GM12878 (cell line): ENCODE measurements at regions not wholly inside any gene's neighbourhood (a gene's known extent, or its start where the extent isn't known, plus 50 kb on each side); places are given as distances from the start of the nearest gene placed in this dataset.

ENCODE experiments used
- ATAC-seq: fragments of 200-7000 bp; cut with Tn5 transposase; 3 replicates; pipeline ENCODE4 v1.9.1; 2020; ENCODE audit warnings: mild to moderate bottlenecking, moderate library complexity
- BruUV-seq: library from RNA; stranded (reverse); fragments of 400-500 nt; replicated peaks from 2 replicates; lab custom pipeline; 2021; lab: Mats Ljungman, UMichigan
- CTCF ChIA-PET: fragments of 300-600 bp; sonication (Branson Sonifier 250); formaldehyde crosslinking; extraction: SDS; loops from one replicate; lab custom pipeline; 2021; ENCODE audit warnings: inconsistent platforms; lab: Yijun Ruan, JAX
- POLR2A ChIA-PET: fragments of 350-600 bp; formaldehyde crosslinking; extraction: SDS; loops from one replicate; lab custom pipeline; 2021; ENCODE audit warnings: inconsistent platforms; lab: Charles Lee
- RAD21 ChIA-PET: fragments of 300-600 bp; sonication (Branson Sonifier 250); formaldehyde crosslinking; loops from one replicate; lab custom pipeline; 2023; ENCODE audit warnings: antibody characterized with exemption; ENCODE audit not compliant: unreplicated experiment; lab: Charles Lee
- SMC1A ChIA-PET: fragments of 300-600 bp; sonication (Branson Sonifier 250); formaldehyde crosslinking; loops from one replicate; lab custom pipeline; 2023; ENCODE audit not compliant: unreplicated experiment, uncharacterized antibody; lab: Charles Lee
- DNase-seq: peaks from one replicate; pipeline ENCODE4 v3.0.0-alpha.2; 2011; ENCODE audit warnings: low read depth, low spot score
- FAIRE-seq: peaks from 3 replicates; lab custom pipeline; 2011; peaks lifted over from hg19 to GRCh38; lab: Jason Lieb, UNC
- H2AFZ ChIP-seq: 2 replicates; pipeline ENCODE4 v1.6.0; 2011; ENCODE audit warnings: low read depth, low read length, control low read depth; ENCODE audit not compliant: control insufficient read depth
- H3K27ac ChIP-seq: 2 replicates; pipeline ENCODE4 v1.5.1; 2011; ENCODE audit warnings: control low read depth; ENCODE audit not compliant: control insufficient read depth, insufficient read depth
- H3K27me3 ChIP-seq, 2 experiments: replicated peaks in 1 of 2; 2 replicates each; pipeline versions ENCODE4 v1.6.0 to v1.6.1; 2011; ENCODE audit warnings: low read length in 1 of 2; ENCODE audit not compliant: control insufficient read depth in 2 of 2, insufficient read depth in 2 of 2
- H3K36me3 ChIP-seq, 2 experiments: 2 replicates each; pipeline ENCODE4 v1.5.1; 2011; ENCODE audit warnings: low read length in 1 of 2; ENCODE audit not compliant: control insufficient read depth in 2 of 2, insufficient read depth in 2 of 2
- H3K4me1 ChIP-seq: 2 replicates; pipeline ENCODE4 v1.6.1; 2011; ENCODE audit warnings: mild to moderate bottlenecking, low read length, moderate library complexity, mixed read lengths; ENCODE audit not compliant: control insufficient read depth, insufficient read depth
- H3K4me2 ChIP-seq: 2 replicates; pipeline ENCODE4 v1.6.0; 2011; ENCODE audit warnings: control low read depth; ENCODE audit not compliant: control insufficient read depth, insufficient read depth
- H3K4me3 ChIP-seq: fragments of 200-600 bp; sonication (generic); 2 replicates; pipeline ENCODE4 v1.5.1; 2016
- H3K79me2 ChIP-seq: 2 replicates; pipeline ENCODE4 v1.6.0; 2011; ENCODE audit warnings: low read length; ENCODE audit not compliant: control insufficient read depth, insufficient read depth
- H3K9ac ChIP-seq: 2 replicates; pipeline ENCODE4 v1.8.0; 2011; ENCODE audit warnings: low read length, control low read depth, mixed read lengths; ENCODE audit not compliant: control insufficient read depth, insufficient read depth
- H3K9me3 ChIP-seq: replicated peaks from 3 replicates; pipeline ENCODE4 v1.5.1; 2011; ENCODE audit warnings: mild to moderate bottlenecking, low read length; ENCODE audit not compliant: control insufficient read depth, insufficient read depth
- H4K20me1 ChIP-seq: 2 replicates; pipeline ENCODE4 v1.6.0; 2011; ENCODE audit not compliant: control insufficient read depth, insufficient read depth
- GATAD2B ChIP-seq: fragments of 450-650 bp; conservative IDR thresholded peaks from 2 replicates; pipeline ENCODE4 v1.6.1; 2017; ENCODE audit warnings: low read depth, mild to moderate bottlenecking, moderate library complexity
- HCFC1 ChIP-seq: fragments of 150-350 bp; IDR thresholded peaks from 2 replicates; pipeline ENCODE4 v1.6.1; 2014; ENCODE audit warnings: low read length
- IKZF2 ChIP-seq, 2 experiments: fragments of 450-650 bp; IDR thresholded peaks; 2 replicates each; pipeline ENCODE4 v1.6.1; 2017; ENCODE audit warnings: mild to moderate bottlenecking in 2 of 2, moderate library complexity in 2 of 2
- MTA2 ChIP-seq: fragments of 450-650 bp; IDR thresholded peaks from 2 replicates; pipeline ENCODE4 v1.6.1; 2016; ENCODE audit warnings: low read depth, mild to moderate bottlenecking, moderate library complexity
- MYB ChIP-seq: fragments of 150-350 bp; IDR thresholded peaks from 2 replicates; pipeline ENCODE4 v1.6.1; 2014; ENCODE audit warnings: mild to moderate bottlenecking, low read depth, low read length, borderline replicate concordance
- NR2C2 ChIP-seq: IDR thresholded peaks from 2 replicates; pipeline ENCODE4 v1.6.1; 2011; ENCODE audit warnings: borderline replicate concordance, low read depth; ENCODE audit not compliant: control insufficient read depth, insufficient read length
- TCF7 ChIP-seq: IDR thresholded peaks from 2 replicates; pipeline ENCODE4 v1.6.1; 2014; ENCODE audit warnings: antibody characterized with exemption, borderline replicate concordance
- WGBS: methylation state at CpG from one replicate; pipeline ENCODE4 v1.1.6; 2016; ENCODE audit warnings: low lambda C conversion rate; ENCODE audit not compliant: insufficient replicate concordance, insufficient coverage; ENCODE audit errors: missing lambda C conversion rate; 5-methylcytosine and 5-hydroxymethylcytosine counted together
- in situ Hi-C: fragments of 300-500 bp; cut with MboI; formaldehyde crosslinking; loops from 9 replicates; pipeline ENCODE4 v1.14.3; 2018; ENCODE audit warnings: mixed read lengths
- intact Hi-C: fragments of 100-400 bp; cut with micrococcal nuclease; formaldehyde crosslinking; loops from one replicate; pipeline ENCODE4 v1.14.2; 2022; ENCODE audit not compliant: unreplicated experiment
- TF ChIP-seq, protein P1 (sequence below): fragments of 450-650 bp; IDR thresholded peaks from 2 replicates; pipeline ENCODE4 v1.6.1; 2017; ENCODE audit warnings: antibody characterized with exemption, mild to moderate bottlenecking, moderate library complexity

DNA sequence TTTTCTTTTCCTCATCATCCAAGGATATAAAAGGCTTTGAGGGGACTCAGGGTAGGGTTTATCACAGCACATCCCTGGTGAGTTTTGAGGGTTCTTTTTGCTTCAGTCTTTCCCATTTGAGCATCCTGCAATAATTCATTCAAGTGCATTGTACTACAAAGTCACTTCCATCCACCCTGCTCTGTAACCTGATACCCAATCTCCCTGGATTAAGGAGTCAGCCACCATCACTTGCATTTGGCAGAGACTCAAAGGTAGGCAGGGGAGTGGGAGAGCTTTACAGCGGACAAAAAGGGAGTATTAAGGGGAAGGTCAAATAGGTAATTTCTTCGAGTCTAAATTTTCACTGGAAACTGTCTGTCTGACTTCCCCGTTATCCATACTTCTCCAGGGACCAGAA lies 216.1 kb upstream of the TMTC4 start:
- Histone ChIP-seq H3K9ac (no peak overlapping the region), H2AFZ (no peak overlapping the region), H3K4me1 (no peaks in the 10 kb centered on the region), H3K79me2 (no peaks in the 10 kb centered on the region), H3K27me3 (no peaks in the 10 kb centered on the region; a peak in 1 of 4 replicates), H3K4me2 (no peak overlapping the region), H3K36me3 (no peaks in the 10 kb centered on the region), H3K9me3 (no peaks in the 10 kb centered on the region), H4K20me1 (no peaks in the 10 kb centered on the region), H3K4me3 (no peak overlapping the region), H3K27ac (no peak overlapping the region)
- ChIA-PET RAD21 (no interaction called here), POLR2A (no interaction called here), SMC1A (no interaction called here), CTCF (no interaction called here)
- in situ Hi-C loops = no loop called here
- 16% methylated on average over 3 of the region's 3 CpGs for WGBS
- DNase-seq = no peak
- intact Hi-C loops = no loop called here
- no peak for ATAC-seq
- BruUV-seq = no TSS peak
- FAIRE-seq = no peak
- TF ChIP-seq HCFC1 = no peak
- TF ChIP-seq, protein P1, sequence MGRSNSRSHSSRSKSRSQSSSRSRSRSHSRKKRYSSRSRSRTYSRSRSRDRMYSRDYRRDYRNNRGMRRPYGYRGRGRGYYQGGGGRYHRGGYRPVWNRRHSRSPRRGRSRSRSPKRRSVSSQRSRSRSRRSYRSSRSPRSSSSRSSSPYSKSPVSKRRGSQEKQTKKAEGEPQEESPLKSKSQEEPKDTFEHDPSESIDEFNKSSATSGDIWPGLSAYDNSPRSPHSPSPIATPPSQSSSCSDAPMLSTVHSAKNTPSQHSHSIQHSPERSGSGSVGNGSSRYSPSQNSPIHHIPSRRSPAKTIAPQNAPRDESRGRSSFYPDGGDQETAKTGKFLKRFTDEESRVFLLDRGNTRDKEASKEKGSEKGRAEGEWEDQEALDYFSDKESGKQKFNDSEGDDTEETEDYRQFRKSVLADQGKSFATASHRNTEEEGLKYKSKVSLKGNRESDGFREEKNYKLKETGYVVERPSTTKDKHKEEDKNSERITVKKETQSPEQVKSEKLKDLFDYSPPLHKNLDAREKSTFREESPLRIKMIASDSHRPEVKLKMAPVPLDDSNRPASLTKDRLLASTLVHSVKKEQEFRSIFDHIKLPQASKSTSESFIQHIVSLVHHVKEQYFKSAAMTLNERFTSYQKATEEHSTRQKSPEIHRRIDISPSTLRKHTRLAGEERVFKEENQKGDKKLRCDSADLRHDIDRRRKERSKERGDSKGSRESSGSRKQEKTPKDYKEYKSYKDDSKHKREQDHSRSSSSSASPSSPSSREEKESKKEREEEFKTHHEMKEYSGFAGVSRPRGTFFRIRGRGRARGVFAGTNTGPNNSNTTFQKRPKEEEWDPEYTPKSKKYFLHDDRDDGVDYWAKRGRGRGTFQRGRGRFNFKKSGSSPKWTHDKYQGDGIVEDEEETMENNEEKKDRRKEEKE = no peak
- no peak for TF ChIP-seq MTA2
- TF ChIP-seq IKZF2 (IDR thresholded peaks at IDR 0.05) = no peak
- no peak for TF ChIP-seq GATAD2B
- TF ChIP-seq TCF7 = no peak
- TF ChIP-seq MYB = no peak
- TF ChIP-seq NR2C2 = no peak
